Mammary epithelial cell (primary cell): ENCODE measurements at regions not wholly inside any gene's neighbourhood (a gene's known extent, or its start where the extent isn't known, plus 50 kb on each side); places are given as distances from the start of the nearest gene placed in this dataset.

Experiments
- CTCF ChIP-seq, 2 donors: IDR thresholded peaks in 1 of 2; conservative IDR thresholded peaks in 1 of 2; 2 replicates each; pipeline ENCODE4 v1.5.1; 2011 to 2012; ENCODE audit warnings: inconsistent platforms in 2 of 2, low read length in 2 of 2, mild to moderate bottlenecking in 2 of 2, control low read depth in 1 of 2, low read depth in 1 of 2; ENCODE audit not compliant: insufficient read depth in 1 of 2; ENCODE audit errors: extremely low read depth in 1 of 2
- EZH2 ChIP-seq: IDR thresholded peaks from 2 replicates; pipeline ENCODE4 v1.6.1; 2012; ENCODE audit warnings: low read length, inconsistent platforms, borderline replicate concordance

- TF ChIP-seq CTCF (conservative IDR thresholded peaks at IDR 0.05 in 1 of 2, IDR thresholded peaks at IDR 0.05 in 1 of 2; ENCODE audit: extremely low read depth in 1 of 2, insufficient read depth in 1 of 2, low read depth in 1 of 2, low read length in 2 of 2) (no peak), EZH2 (no peak)
Observed at GRCh38 chr21:17427831-17428483, 84.9 kb upstream of the CXADR start.
